Adrenal gland (tissue), 9 donors: ENCODE measurements at regions not wholly inside any gene's neighbourhood (a gene's known extent, or its start where the extent isn't known, plus 50 kb on each side); places are given as distances from the start of the nearest gene placed in this dataset.

ENCODE experiments used
- DNase-seq, 7 donors: peaks; one replicate each; pipeline ENCODE4 v3.0.0-alpha.2; 2019 to 2020
- H3K27ac ChIP-seq, 5 donors: fragments of 200-600 bp; sonication (generic) in 4 of 5; 1 replicate in 3 of 5; 2 replicates in 2 of 5; pipeline versions ENCODE4 v1.5.1 to v1.8.0; 2016 to 2020; ENCODE audit warnings: mild to moderate bottlenecking in 1 of 5
- H3K27me3 ChIP-seq: fragments of 200-600 bp; 2 replicates; pipeline ENCODE4 v1.8.0; 2021
- H3K36me3 ChIP-seq, 2 donors: fragments of 200-600 bp; replicated peaks in 1 of 2; 1 replicate in 1 of 2; 2 replicates in 1 of 2; pipeline versions ENCODE4 v1.5.1 to v1.8.0; 2018 to 2022
- H3K4me1 ChIP-seq, 2 donors: fragments of 200-600 bp; replicated peaks in 1 of 2; 1 replicate in 1 of 2; 2 replicates in 1 of 2; pipeline versions ENCODE4 v1.5.1 to v1.8.0; 2018 to 2021
- H3K4me3 ChIP-seq, 4 donors: fragments of 200-600 bp; sonication (generic) in 3 of 4; one replicate each; pipeline ENCODE4 v1.5.1; 2016 to 2018
- H3K9me3 ChIP-seq, 3 donors: fragments of 200-600 bp; sonication (generic) in 1 of 3; replicated peaks in 1 of 3; 1 replicate in 2 of 3; 2 replicates in 1 of 3; pipeline versions ENCODE4 v1.5.1 to v1.8.0; 2016 to 2021
- CTCF ChIP-seq, 6 experiments: fragments of 450-650 bp in 4 of 6; fragments of 200-600 bp in 2 of 6; sonication (generic) in 1 of 6; IDR thresholded peaks; 1 replicate in 5 of 6; 2 replicates in 1 of 6; pipeline versions ENCODE4 v1.5.1 to v1.8.0; 2016 to 2021; ENCODE audit warnings: antibody characterized with exemption in 6 of 6, mild to moderate bottlenecking in 2 of 6, moderate library complexity in 1 of 6
- POLR2A ChIP-seq, 2 donors: fragments of 450-650 bp; IDR thresholded peaks; one replicate each; pipeline ENCODE4 v1.6.1; 2017; ENCODE audit warnings: antibody characterized with exemption in 2 of 2, mild to moderate bottlenecking in 2 of 2, moderate library complexity in 1 of 2
- WGBS, 4 donors: extraction: QIAGEN DNeasy Blood & Tissue Kit in 2 of 4; methylation state at CpG; one replicate each; pipeline versions ENCODE4 v1.1.5 to v1.1.7; 2013 to 2017; 5-methylcytosine and 5-hydroxymethylcytosine counted together
- intact Hi-C, 2 donors: fragments of 100-400 bp; cut with DNase I; formaldehyde crosslinking; loops; one replicate each; pipeline versions ENCODE4 v1.14.1 to v1.15.0; 2022 to 2023
- donor health status: healthy with polysubstance abuse.
- donor health status: Bipolar disorder and iron deficiency.
- donor health status: DM: yes; HTN: yes; CAD: no.
- donor health status: DM: no; HTN: no; CAD: no.
- donor health status: DM: no; HTN: no; CAD: no.

- intact Hi-C loops = no loop called here
- H3K4me1 ChIP-seq = no peaks in the 10 kb centered on the region
- no peak for DNase-seq
- H3K4me3 ChIP-seq = no peak overlapping the region
- no peaks in the 10 kb centered on the region for H3K9me3 ChIP-seq
- WGBS, 4 donors = 70 to 81% (median 79%) methylated on average over 14 to 16 of the region's 16 CpGs
- H3K36me3 ChIP-seq = no peaks in the 10 kb centered on the region
- TF ChIP-seq CTCF (IDR thresholded peaks at IDR 0.05) (no peak), POLR2A (IDR thresholded peaks at IDR 0.05) (no peak)
- no peaks in the 10 kb centered on the region for H3K27me3 ChIP-seq
- H3K27ac ChIP-seq = no peak overlapping the region
Measured at GRCh38 chr1:29451368-29451892, 215.1 kb downstream of the PTPRU start.

- no peak for DNase-seq
- 70 to 76% (median 73%) methylated on average over 9 to 10 of the region's 10 CpGs for WGBS, 4 donors
- intact Hi-C loops = no loop called here
- TF ChIP-seq POLR2A (IDR thresholded peaks at IDR 0.05) (no peak), CTCF (IDR thresholded peaks at IDR 0.05) (no peak)
- H3K27ac ChIP-seq = no peak overlapping the region
- no peaks in the 10 kb centered on the region for H3K4me1 ChIP-seq
- H3K27me3 ChIP-seq = no peaks in the 10 kb centered on the region
- no peak overlapping the region for H3K4me3 ChIP-seq
- no peaks in the 10 kb centered on the region for H3K36me3 ChIP-seq
- no peaks in the 10 kb centered on the region for H3K9me3 ChIP-seq
Measured at GRCh38 chr1:29450591-29450990, 214.3 kb downstream of the PTPRU start.

GRCh38 chr1:29448456-29449235 is 212.3 kb downstream of the PTPRU start:
- H3K4me3 ChIP-seq = no peak overlapping the region
- H3K27me3 ChIP-seq = no peaks in the 10 kb centered on the region
- H3K27ac ChIP-seq = no peak overlapping the region
- no peaks in the 10 kb centered on the region for H3K4me1 ChIP-seq
- WGBS, 4 donors = 76 to 81% (median 78%) methylated on average over 9 to 16 of the region's 16 CpGs
- no peaks in the 10 kb centered on the region for H3K36me3 ChIP-seq
- intact Hi-C loops = no loop called here
- no peak for DNase-seq
- TF ChIP-seq POLR2A (IDR thresholded peaks at IDR 0.05) (no peak), CTCF (IDR thresholded peaks at IDR 0.05) (no peak)
- no peaks in the 10 kb centered on the region for H3K9me3 ChIP-seq

GRCh38 chr1:29447368-29447767 is 211.0 kb downstream of the PTPRU start:
- intact Hi-C loops = no loop called here
- TF ChIP-seq POLR2A (IDR thresholded peaks at IDR 0.05) = no peak
- no peaks in the 10 kb centered on the region for H3K27me3 ChIP-seq
- no peak overlapping the region for H3K27ac ChIP-seq
- WGBS, 4 donors = 81 to 95% (median 87%) methylated on average over 3 of the region's 3 CpGs
- H3K36me3 ChIP-seq = no peaks in the 10 kb centered on the region
- no peaks in the 10 kb centered on the region for H3K4me1 ChIP-seq
- no peaks in the 10 kb centered on the region for H3K9me3 ChIP-seq
- no peak overlapping the region for H3K4me3 ChIP-seq
- no peak for DNase-seq
